DND-41 (cell line): ENCODE measurements at regions not wholly inside any gene's neighbourhood (a gene's known extent, or its start where the extent isn't known, plus 50 kb on each side); places are given as distances from the start of the nearest gene placed in this dataset.

Source experiments
- ATAC-seq: fragments of 200-7000 bp; cut with Tn5 transposase; 3 replicates; pipeline ENCODE4 v1.9.1; 2021; ENCODE audit warnings: low read depth; ENCODE audit not compliant: insufficient read depth
- DNase-seq: peaks from one replicate; pipeline ENCODE4 v3.0.0-alpha.2; 2020
- H2AFZ ChIP-seq: 2 replicates; pipeline ENCODE4 v1.6.0; 2012; ENCODE audit warnings: low read depth, low read length
- H3K27ac ChIP-seq: 2 replicates; pipeline ENCODE4 v1.5.1; 2012; ENCODE audit warnings: low read length, inconsistent platforms
- H3K27me3 ChIP-seq: fragments of 200-600 bp; sonication (generic); 2 replicates; pipeline ENCODE4 v1.6.0; 2012; ENCODE audit warnings: low read length, mild to moderate bottlenecking, inconsistent platforms; ENCODE audit not compliant: insufficient read depth, poor library complexity
- H3K36me3 ChIP-seq: 2 replicates; pipeline ENCODE4 v1.5.1; 2012; ENCODE audit warnings: low read length, inconsistent platforms; ENCODE audit not compliant: insufficient read depth
- H3K4me1 ChIP-seq: 2 replicates; pipeline ENCODE4 v1.5.1; 2012; ENCODE audit warnings: mild to moderate bottlenecking, low read length; ENCODE audit not compliant: insufficient read depth
- H3K4me2 ChIP-seq: 2 replicates; pipeline ENCODE4 v1.6.0; 2012; ENCODE audit warnings: mild to moderate bottlenecking, moderate library complexity, low read length, inconsistent platforms; ENCODE audit not compliant: insufficient read depth
- H3K4me3 ChIP-seq, 2 experiments: fragments of 200-600 bp in 1 of 2; shearing (Covaris generic) in 1 of 2; 2 replicates each; pipeline ENCODE4 v1.5.1; 2012 to 2016; ENCODE audit warnings: inconsistent platforms in 2 of 2, low read length in 2 of 2, mild to moderate bottlenecking in 2 of 2, low read depth in 1 of 2, moderate library complexity in 1 of 2
- H3K79me2 ChIP-seq: 2 replicates; pipeline ENCODE4 v1.6.0; 2012; ENCODE audit warnings: low read length, inconsistent platforms; ENCODE audit not compliant: insufficient read depth
- H3K9ac ChIP-seq: 2 replicates; pipeline ENCODE4 v1.6.0; 2012; ENCODE audit warnings: low read depth, mild to moderate bottlenecking, inconsistent platforms, low read length, moderate library complexity
- H3K9me3 ChIP-seq: 2 replicates; pipeline ENCODE4 v1.5.1; 2012; ENCODE audit warnings: low read length, moderate library complexity, mild to moderate bottlenecking, inconsistent platforms; ENCODE audit not compliant: insufficient read depth, severe bottlenecking
- H4K20me1 ChIP-seq: 2 replicates; pipeline ENCODE4 v1.6.0; 2012; ENCODE audit warnings: low read length; ENCODE audit not compliant: insufficient read depth
- EZH2 ChIP-seq: IDR thresholded peaks from 3 replicates; pipeline ENCODE4 v1.6.1; 2012; ENCODE audit warnings: borderline replicate concordance, low read depth, mild to moderate bottlenecking, moderate library complexity, low read length, inconsistent platforms; ENCODE audit not compliant: severe bottlenecking
- TF ChIP-seq, protein P1 (sequence below): IDR thresholded peaks from 2 replicates; pipeline ENCODE4 v1.5.1; 2012; ENCODE audit warnings: borderline replicate concordance, low read length, moderate library complexity, mild to moderate bottlenecking; ENCODE audit not compliant: poor library complexity, severe bottlenecking; ENCODE audit errors: extremely low read depth

DNA sequence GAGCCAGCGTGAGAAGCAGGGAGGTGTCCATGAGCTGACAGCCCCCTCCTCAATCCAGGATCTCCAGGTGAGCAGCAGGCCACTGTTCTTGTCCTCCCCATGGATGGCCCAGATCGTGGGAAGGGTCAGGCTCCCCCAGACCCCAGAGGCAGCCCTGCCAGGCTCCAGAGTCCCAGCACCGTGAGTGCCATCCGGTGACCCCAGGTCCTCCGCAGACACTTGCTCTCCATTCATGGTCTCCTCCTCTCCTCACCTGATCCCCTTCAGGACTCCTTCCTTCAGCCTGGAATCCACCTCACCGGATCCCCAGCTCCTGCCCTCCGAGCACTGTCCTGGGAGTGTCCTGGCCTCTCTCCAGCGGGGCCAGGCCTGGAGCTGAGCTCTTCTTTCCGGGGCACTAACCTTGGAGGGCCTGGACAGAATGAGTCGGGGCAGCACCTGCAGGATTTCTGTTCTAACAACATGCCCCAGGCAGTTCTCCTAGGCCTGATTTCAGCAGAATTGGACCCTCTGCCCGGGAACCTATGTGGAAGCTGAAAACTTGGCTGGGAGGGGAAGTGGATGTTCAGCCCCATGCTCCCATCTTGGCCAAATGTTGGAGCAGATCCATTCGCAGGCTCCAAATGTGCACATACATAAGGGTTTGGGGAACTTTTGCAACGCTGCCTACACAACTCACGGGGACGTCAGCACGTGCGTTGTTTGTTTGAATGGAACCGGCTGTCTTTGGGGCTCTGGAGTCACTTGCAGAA lies 341.6 kb upstream of the SFSWAP start:
- no peak overlapping the region for H3K4me3 ChIP-seq
- no peaks in the 10 kb centered on the region for H3K4me1 ChIP-seq
- no peaks in the 10 kb centered on the region for H3K27me3 ChIP-seq
- no peaks in the 10 kb centered on the region for H3K79me2 ChIP-seq
- no peak for DNase-seq
- no peaks in the 10 kb centered on the region for H3K9me3 ChIP-seq
- TF ChIP-seq EZH2, result no peak
- TF ChIP-seq, protein P1, sequence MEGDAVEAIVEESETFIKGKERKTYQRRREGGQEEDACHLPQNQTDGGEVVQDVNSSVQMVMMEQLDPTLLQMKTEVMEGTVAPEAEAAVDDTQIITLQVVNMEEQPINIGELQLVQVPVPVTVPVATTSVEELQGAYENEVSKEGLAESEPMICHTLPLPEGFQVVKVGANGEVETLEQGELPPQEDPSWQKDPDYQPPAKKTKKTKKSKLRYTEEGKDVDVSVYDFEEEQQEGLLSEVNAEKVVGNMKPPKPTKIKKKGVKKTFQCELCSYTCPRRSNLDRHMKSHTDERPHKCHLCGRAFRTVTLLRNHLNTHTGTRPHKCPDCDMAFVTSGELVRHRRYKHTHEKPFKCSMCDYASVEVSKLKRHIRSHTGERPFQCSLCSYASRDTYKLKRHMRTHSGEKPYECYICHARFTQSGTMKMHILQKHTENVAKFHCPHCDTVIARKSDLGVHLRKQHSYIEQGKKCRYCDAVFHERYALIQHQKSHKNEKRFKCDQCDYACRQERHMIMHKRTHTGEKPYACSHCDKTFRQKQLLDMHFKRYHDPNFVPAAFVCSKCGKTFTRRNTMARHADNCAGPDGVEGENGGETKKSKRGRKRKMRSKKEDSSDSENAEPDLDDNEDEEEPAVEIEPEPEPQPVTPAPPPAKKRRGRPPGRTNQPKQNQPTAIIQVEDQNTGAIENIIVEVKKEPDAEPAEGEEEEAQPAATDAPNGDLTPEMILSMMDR, result no peak
- H3K4me2 ChIP-seq, result no peak overlapping the region
- no peak overlapping the region for H3K27ac ChIP-seq
- H3K9ac ChIP-seq, result no peak overlapping the region
- no peaks in the 10 kb centered on the region for H3K36me3 ChIP-seq
- H2AFZ ChIP-seq, result no peak overlapping the region
- 0 out of 2 replicates have a peak, but pooled peaks cover 2% of the 10 kb centered on the region for H4K20me1 ChIP-seq
- no peak for ATAC-seq

DNA sequence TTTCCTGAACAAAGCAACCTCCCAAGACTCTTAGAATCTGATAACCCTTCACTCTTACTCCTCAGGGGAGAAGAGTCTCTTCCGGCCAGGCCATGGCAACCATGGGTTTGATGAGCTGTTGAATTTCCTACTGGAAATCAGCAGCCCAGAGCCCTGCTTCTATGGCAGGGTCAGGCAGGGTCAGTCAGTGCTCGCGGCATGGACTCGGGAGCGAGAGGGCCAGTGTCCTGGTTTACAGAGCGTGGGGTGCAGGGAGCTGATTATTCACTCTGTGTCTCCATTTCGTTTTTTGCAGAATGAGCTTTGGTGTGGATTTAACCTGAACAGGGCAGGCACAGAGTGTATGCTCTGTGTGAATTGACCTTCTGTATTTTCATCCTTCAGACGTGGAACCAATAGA lies 340.6 kb upstream of the SFSWAP start:
- no peaks in the 10 kb centered on the region for H3K79me2 ChIP-seq
- ATAC-seq (no peak), DNase-seq (no peak)
- no peaks in the 10 kb centered on the region for H3K9me3 ChIP-seq
- TF ChIP-seq, protein P1, result no peak
- no peak for TF ChIP-seq EZH2
- no peak overlapping the region for H3K27ac ChIP-seq
- 0 out of 2 replicates have a peak, but pooled peaks cover 2% of the 10 kb centered on the region for H4K20me1 ChIP-seq
- H3K4me1 ChIP-seq, result no peaks in the 10 kb centered on the region
- no peaks in the 10 kb centered on the region for H3K36me3 ChIP-seq
- no peak overlapping the region for H2AFZ ChIP-seq
- H3K4me2 ChIP-seq, result no peak overlapping the region
- no peak overlapping the region for H3K9ac ChIP-seq
- H3K27me3 ChIP-seq, result no peaks in the 10 kb centered on the region
- no peak overlapping the region for H3K4me3 ChIP-seq

DNA sequence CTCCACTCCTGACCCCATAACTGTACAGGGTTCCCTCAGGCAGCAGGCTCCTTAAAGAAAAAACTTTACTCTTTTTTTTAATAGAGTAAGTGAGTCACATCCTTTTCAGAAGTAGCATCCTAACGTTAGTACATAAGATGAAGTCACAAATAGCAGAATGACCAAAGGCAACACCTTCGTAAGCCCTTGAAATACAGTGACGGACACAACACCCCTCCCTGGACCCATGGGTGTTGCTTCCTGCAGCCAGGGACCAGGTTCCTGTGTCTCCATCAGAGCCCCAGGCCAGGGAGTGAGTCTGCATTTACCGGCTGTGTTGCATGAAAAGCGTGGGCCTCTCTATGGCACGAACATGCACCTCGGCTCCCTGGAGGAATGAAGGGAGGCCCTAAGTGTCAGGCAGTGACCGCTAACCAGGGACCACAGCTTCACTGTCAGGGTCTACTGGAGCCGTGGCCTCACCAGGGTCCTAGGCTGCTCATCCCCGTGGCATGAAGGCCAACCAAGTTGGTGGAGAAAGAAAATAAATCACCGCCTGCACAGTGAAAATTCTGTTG lies 340.0 kb upstream of the SFSWAP start:
- Histone ChIP-seq H3K4me1 (no peaks in the 10 kb centered on the region), H3K9me3 (no peaks in the 10 kb centered on the region), H4K20me1 (0 out of 2 replicates have a peak, but pooled peaks cover 2% of the 10 kb centered on the region), H2AFZ (no peak overlapping the region), H3K27me3 (no peaks in the 10 kb centered on the region), H3K79me2 (no peaks in the 10 kb centered on the region), H3K4me2 (no peak overlapping the region), H3K4me3 (no peak overlapping the region), H3K9ac (no peak overlapping the region), H3K27ac (no peak overlapping the region), H3K36me3 (no peaks in the 10 kb centered on the region)
- TF ChIP-seq, protein P1, result no peak
- no peak for TF ChIP-seq EZH2
- ATAC-seq (no peak), DNase-seq (no peak)
